Muscle of leg (tissue), 3 donors: ENCODE measurements at regions not wholly inside any gene's neighbourhood (a gene's known extent, or its start where the extent isn't known, plus 50 kb on each side); places are given as distances from the start of the nearest gene placed in this dataset.

Source experiments
- DNase-seq: peaks from one replicate; pipeline ENCODE4 v3.0.0; 2013
- H3K27ac ChIP-seq: one replicate; pipeline ENCODE4 v1.5.1; 2013; ENCODE audit warnings: mild to moderate bottlenecking, low read length, control low read depth
- H3K27me3 ChIP-seq: one replicate; pipeline ENCODE4 v1.6.1; 2013; ENCODE audit warnings: low read length; ENCODE audit not compliant: control insufficient read depth, insufficient read depth
- H3K36me3 ChIP-seq: one replicate; pipeline ENCODE4 v1.6.1; 2013; ENCODE audit warnings: low read length; ENCODE audit not compliant: control insufficient read depth, insufficient read depth
- H3K4me1 ChIP-seq: one replicate; pipeline ENCODE4 v1.6.1; 2013; ENCODE audit warnings: low read length; ENCODE audit not compliant: control insufficient read depth, insufficient read depth
- H3K4me3 ChIP-seq: one replicate; pipeline ENCODE4 v1.5.1; 2013; ENCODE audit warnings: low read length, control low read depth
- H3K9me3 ChIP-seq: replicated peaks from 2 replicates; pipeline ENCODE4 v1.6.1; 2013; ENCODE audit warnings: low read depth, low read length; ENCODE audit not compliant: control insufficient read depth
- WGBS: methylation state at CpG from one replicate; pipeline ENCODE4 v1.1.5; 2013; ENCODE audit warnings: missing lambda C conversion rate; ENCODE audit not compliant: insufficient coverage; 5-methylcytosine and 5-hydroxymethylcytosine counted together

DNA sequence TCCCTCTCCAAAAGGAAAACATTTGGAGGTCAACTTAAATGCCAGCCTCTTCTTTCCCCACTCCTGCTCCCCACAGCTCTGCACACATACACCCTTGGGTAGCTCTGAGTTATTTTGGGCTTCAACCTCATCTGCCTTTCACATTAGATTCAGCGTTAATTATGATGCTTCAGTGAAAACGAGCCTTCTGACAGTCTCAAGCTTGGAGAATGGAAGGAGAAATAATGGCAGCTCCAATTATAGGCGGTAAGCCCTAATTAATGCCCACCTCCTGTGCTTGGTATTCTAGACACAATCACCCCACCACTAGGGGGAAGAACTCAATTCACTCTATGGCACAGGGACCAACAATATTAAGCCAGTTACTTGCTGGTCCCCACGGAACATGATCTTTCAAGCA lies 397.9 kb downstream of the BRINP2 start:
- Histone ChIP-seq H3K9me3 (no peaks in the 10 kb centered on the region), H3K4me3 (no peak overlapping the region), H3K4me1 (no peaks in the 10 kb centered on the region), H3K27ac (no peak overlapping the region), H3K36me3 (no peaks in the 10 kb centered on the region), H3K27me3 (no peaks in the 10 kb centered on the region)
- DNase-seq, result no peak
- 77% methylated on average over 2 of the region's 4 CpGs for WGBS

DNA sequence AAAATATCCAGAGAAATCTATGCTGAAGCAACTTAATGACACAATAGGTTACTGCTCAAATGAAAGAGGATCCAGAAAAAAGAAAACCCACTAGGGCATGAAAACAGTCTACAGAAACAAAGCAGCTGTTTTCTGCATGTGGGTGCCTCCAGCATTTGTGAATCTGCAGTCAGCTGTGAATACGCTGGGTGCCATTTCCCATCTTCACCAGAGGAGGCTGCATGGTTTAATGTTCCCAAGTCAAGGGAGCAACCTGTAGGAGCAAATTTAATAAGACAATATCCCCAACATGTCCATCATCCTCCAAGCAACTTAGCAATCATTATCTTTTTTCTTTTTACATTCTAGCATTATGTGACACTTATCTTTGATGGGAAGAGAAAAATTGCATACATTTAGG lies 396.6 kb downstream of the BRINP2 start:
- 57% methylated on average over 1 of the region's 1 CpG for WGBS

GRCh38 chr1:177566495-177566894 lies 395.7 kb downstream of the BRINP2 start:
- WGBS, result 40% methylated on average over 2 of the region's 3 CpGs
- Histone ChIP-seq H3K27me3 (no peaks in the 10 kb centered on the region), H3K4me3 (no peak overlapping the region), H3K4me1 (no peaks in the 10 kb centered on the region), H3K27ac (no peak overlapping the region), H3K36me3 (no peaks in the 10 kb centered on the region), H3K9me3 (no peaks in the 10 kb centered on the region)
- DNase-seq, result no peak

More for the DNA sequence above, 396.6 kb downstream of the BRINP2 start:
- Histone ChIP-seq H3K27ac (no peak overlapping the region), H3K36me3 (no peaks in the 10 kb centered on the region), H3K4me1 (no peaks in the 10 kb centered on the region), H3K9me3 (no peaks in the 10 kb centered on the region), H3K4me3 (no peak overlapping the region), H3K27me3 (no peaks in the 10 kb centered on the region)
- DNase-seq, result no peak

DNA sequence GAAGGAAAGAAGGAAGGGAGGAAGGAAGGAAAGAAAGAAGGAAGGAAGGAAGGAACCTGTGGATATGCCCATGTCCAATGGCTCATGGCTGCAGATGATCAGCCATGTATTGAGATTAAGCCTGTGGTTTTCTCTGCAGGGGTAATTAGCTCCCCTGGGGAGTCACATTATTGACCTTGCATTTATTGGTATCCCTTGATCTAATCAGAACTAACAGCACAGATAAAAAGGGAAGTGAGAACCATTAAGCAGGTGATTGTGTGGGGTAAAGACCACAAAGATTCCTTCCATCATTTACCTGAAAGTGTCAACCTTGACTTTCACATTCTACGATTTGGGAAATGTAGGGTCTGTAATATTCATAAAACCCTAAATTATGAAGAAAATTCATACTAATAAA lies 390.7 kb downstream of the BRINP2 start:
- no CpG with 5 or more reads among the region's 1 CpG for WGBS
- H3K9me3 ChIP-seq, result peaks cover 2% of the 10 kb centered on the region
- H3K36me3 ChIP-seq, result no peaks in the 10 kb centered on the region
- H3K27me3 ChIP-seq, result no peaks in the 10 kb centered on the region
- no peak for DNase-seq
- no peak overlapping the region for H3K27ac ChIP-seq
- no peaks in the 10 kb centered on the region for H3K4me1 ChIP-seq
- no peak overlapping the region for H3K4me3 ChIP-seq

DNA sequence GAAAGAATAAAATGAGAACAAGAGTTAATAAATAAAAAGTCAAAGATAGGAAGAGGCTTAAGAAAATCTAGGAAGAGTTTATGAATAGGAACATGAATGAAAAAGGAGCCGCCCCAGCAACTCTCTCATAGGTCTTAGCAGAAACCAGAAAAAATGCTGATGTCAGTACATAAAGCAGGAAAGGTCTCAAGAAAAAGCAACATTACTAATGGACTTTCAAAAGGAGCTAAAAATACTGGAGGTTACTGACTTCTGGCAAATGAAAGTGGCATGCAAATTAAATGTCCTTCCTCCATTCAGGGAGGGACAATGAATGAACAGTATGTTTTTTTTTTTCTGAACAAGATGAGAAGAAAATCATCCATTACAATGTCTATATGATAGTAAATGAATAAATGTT lies 387.6 kb downstream of the BRINP2 start:
- WGBS, result no CpG with 5 or more reads among the region's 1 CpG
- no peaks in the 10 kb centered on the region for H3K27me3 ChIP-seq
- DNase-seq, result no peak

GRCh38 chr1:177556163-177556562 lies 385.4 kb downstream of the BRINP2 start:
- Histone ChIP-seq H3K36me3 (no peaks in the 10 kb centered on the region), H3K4me3 (no peak overlapping the region), H3K4me1 (no peaks in the 10 kb centered on the region), H3K27me3 (no peaks in the 10 kb centered on the region), H3K27ac (no peak overlapping the region), H3K9me3 (peaks cover 2% of the 10 kb centered on the region)
- 64% methylated on average over 1 of the region's 1 CpG for WGBS
- DNase-seq, result no peak

More for the DNA sequence above, 387.6 kb downstream of the BRINP2 start:
- Histone ChIP-seq H3K36me3 (no peaks in the 10 kb centered on the region), H3K4me3 (no peak overlapping the region), H3K27ac (no peak overlapping the region), H3K9me3 (peaks cover 2% of the 10 kb centered on the region), H3K4me1 (no peaks in the 10 kb centered on the region)

DNA sequence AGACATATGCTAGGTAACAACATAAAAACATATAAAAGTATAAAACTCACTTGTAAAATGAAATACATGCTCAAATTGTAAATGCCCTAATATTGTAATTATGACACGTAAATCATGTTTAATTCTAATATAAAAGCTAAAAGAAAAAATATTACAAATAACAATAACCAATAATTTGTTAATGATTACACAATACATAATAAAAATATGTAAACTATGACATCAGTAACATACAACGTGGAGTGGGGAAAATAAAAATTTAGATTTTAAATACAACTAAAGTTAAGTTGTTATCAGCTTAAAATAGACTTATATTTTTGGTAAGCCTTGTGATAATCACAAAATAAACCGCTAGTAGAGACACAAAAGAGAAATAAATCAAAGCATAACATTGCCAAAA lies 376.4 kb downstream of the BRINP2 start:
- no peaks in the 10 kb centered on the region for H3K9me3 ChIP-seq
- no CpG with 5 or more reads among the region's 3 CpGs for WGBS
- no peaks in the 10 kb centered on the region for H3K27me3 ChIP-seq

DNA sequence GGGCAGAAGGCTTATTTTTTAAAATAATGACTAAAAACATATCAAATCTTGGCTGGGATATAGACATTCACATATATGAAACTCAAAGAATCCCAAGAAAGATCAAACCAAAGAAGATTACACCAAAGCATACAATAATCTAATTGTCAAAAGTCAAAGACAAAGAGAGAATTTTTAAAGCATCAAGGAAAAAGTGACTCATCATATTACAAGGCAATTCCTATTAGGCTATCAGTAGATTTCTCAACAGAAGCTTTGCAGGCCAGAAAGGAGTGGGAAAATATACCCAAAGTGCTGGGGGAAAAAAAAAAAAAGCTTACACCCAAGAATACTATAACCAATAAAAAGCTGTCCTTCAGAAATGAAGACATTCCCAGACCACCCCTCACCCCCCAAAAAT lies 375.6 kb downstream of the BRINP2 start:
- H3K4me3 ChIP-seq, result no peak overlapping the region
- H3K27ac ChIP-seq, result no peak overlapping the region
- no peaks in the 10 kb centered on the region for H3K9me3 ChIP-seq
- no peaks in the 10 kb centered on the region for H3K36me3 ChIP-seq
- DNase-seq, result no peak
- H3K27me3 ChIP-seq, result no peaks in the 10 kb centered on the region
- H3K4me1 ChIP-seq, result no peaks in the 10 kb centered on the region

More for the DNA sequence above, 376.4 kb downstream of the BRINP2 start:
- Histone ChIP-seq H3K4me3 (no peak overlapping the region), H3K27ac (no peak overlapping the region), H3K36me3 (no peaks in the 10 kb centered on the region), H3K4me1 (no peaks in the 10 kb centered on the region)
- DNase-seq, result no peak

DNA sequence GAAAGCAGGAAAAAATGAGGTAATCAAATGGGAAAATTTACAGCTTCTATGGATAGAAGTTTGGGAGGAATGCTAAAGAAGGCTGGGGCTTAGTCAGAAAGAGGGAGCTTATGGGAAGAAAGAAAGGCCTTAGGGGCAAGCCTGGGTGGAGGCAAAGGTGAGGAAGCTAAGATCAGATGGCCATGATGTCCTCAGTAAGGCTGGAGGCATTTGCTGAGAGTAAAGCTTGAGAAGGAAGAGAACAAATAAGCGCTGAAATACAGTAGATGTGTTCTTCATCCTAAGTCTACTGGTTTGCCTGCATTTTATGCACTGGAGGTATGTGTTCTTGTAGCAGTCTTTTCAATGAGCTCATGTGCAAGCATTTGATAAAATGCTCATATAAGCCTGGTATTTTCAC lies 355.4 kb downstream of the BRINP2 start:
- no peak for DNase-seq
- no peaks in the 10 kb centered on the region for H3K27me3 ChIP-seq
- 100% methylated on average over 1 of the region's 1 CpG for WGBS
- no peaks in the 10 kb centered on the region for H3K4me1 ChIP-seq
- H3K4me3 ChIP-seq, result no peak overlapping the region
- H3K36me3 ChIP-seq, result no peaks in the 10 kb centered on the region
- H3K27ac ChIP-seq, result no peak overlapping the region
- no peaks in the 10 kb centered on the region for H3K9me3 ChIP-seq

GRCh38 chr1:177525176-177525575 lies 354.4 kb downstream of the BRINP2 start:
- Histone ChIP-seq H3K9me3 (no peaks in the 10 kb centered on the region), H3K4me3 (no peak overlapping the region), H3K27ac (no peak overlapping the region), H3K4me1 (no peaks in the 10 kb centered on the region), H3K36me3 (no peaks in the 10 kb centered on the region), H3K27me3 (no peaks in the 10 kb centered on the region)
- 60% methylated on average over 1 of the region's 2 CpGs for WGBS
- DNase-seq, result no peak

- DNase-seq, result no peak
- Histone ChIP-seq H3K27me3 (no peaks in the 10 kb centered on the region), H3K36me3 (no peaks in the 10 kb centered on the region), H3K27ac (no peak overlapping the region), H3K4me3 (no peak overlapping the region), H3K4me1 (no peaks in the 10 kb centered on the region), H3K9me3 (no peaks in the 10 kb centered on the region)
- WGBS, result 100% methylated on average over 1 of the region's 3 CpGs
Measured at GRCh38 chr1:177517546-177517945, 346.8 kb downstream of the BRINP2 start.
